Liver (tissue), 3 donors: ENCODE measurements at regions not wholly inside any gene's neighbourhood (a gene's known extent, or its start where the extent isn't known, plus 50 kb on each side); places are given as distances from the start of the nearest gene placed in this dataset.

Experiments
- CTCF ChIP-seq: fragments of 150-350 bp; IDR thresholded peaks from 2 replicates; pipeline ENCODE4 v1.5.1; 2017; ENCODE audit warnings: improper control_type of control experiment, low read depth, low read length; ENCODE audit not compliant: missing input control
- GABPA ChIP-seq, 2 donors: IDR thresholded peaks in 1 of 2; conservative IDR thresholded peaks in 1 of 2; 2 replicates each; pipeline ENCODE4 v1.6.1; 2016; ENCODE audit warnings: antibody characterized with exemption in 2 of 2, mild to moderate bottlenecking in 1 of 2, moderate library complexity in 1 of 2
- SP1 ChIP-seq: IDR thresholded peaks from 2 replicates; pipeline ENCODE4 v1.6.1; 2018; ENCODE audit warnings: antibody characterized with exemption, mild to moderate bottlenecking
- donor health status: healthy.
- donor health status: healthy.

GRCh38 chr11:33444835-33445594, 187.8 kb downstream of the HIPK3 start:
- TF ChIP-seq CTCF (no peak), SP1 (no peak), GABPA (IDR thresholded peaks at IDR 0.05 in 1 of 2, conservative IDR thresholded peaks at IDR 0.05 in 1 of 2) (no peak)
